ENCODE measurements at regions not wholly inside any gene's neighbourhood (a gene's known extent, or its start where the extent isn't known, plus 50 kb on each side); places are given as distances from the start of the nearest gene placed in this dataset.

DNA sequence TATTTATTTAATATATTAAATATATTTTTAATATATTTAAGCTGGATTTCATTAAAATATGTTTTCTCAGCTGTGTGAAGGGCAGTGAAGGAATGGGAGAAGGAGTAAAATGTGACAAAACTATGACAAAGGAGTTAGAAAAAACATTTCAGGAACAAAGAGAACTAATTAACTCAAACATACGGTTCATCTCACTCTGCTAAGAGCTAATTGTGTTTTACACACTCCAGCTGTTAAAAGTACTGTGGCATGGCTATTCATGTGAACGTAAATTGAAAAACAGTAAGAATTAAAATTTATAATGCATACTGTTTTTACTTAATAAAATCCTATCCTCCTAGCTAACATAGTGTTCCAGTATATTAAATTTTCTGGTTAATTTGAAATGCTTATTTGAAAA is 262.5 kb upstream of the GNAI1 start (continued):
- TF ChIP-seq, protein P1, sequence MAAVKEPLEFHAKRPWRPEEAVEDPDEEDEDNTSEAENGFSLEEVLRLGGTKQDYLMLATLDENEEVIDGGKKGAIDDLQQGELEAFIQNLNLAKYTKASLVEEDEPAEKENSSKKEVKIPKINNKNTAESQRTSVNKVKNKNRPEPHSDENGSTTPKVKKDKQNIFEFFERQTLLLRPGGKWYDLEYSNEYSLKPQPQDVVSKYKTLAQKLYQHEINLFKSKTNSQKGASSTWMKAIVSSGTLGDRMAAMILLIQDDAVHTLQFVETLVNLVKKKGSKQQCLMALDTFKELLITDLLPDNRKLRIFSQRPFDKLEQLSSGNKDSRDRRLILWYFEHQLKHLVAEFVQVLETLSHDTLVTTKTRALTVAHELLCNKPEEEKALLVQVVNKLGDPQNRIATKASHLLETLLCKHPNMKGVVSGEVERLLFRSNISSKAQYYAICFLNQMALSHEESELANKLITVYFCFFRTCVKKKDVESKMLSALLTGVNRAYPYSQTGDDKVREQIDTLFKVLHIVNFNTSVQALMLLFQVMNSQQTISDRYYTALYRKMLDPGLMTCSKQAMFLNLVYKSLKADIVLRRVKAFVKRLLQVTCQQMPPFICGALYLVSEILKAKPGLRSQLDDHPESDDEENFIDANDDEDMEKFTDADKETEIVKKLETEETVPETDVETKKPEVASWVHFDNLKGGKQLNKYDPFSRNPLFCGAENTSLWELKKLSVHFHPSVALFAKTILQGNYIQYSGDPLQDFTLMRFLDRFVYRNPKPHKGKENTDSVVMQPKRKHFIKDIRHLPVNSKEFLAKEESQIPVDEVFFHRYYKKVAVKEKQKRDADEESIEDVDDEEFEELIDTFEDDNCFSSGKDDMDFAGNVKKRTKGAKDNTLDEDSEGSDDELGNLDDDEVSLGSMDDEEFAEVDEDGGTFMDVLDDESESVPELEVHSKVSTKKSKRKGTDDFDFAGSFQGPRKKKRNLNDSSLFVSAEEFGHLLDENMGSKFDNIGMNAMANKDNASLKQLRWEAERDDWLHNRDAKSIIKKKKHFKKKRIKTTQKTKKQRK (IDR thresholded peaks at IDR 0.05; ENCODE audit: low read depth, low read length): no peak

DNA sequence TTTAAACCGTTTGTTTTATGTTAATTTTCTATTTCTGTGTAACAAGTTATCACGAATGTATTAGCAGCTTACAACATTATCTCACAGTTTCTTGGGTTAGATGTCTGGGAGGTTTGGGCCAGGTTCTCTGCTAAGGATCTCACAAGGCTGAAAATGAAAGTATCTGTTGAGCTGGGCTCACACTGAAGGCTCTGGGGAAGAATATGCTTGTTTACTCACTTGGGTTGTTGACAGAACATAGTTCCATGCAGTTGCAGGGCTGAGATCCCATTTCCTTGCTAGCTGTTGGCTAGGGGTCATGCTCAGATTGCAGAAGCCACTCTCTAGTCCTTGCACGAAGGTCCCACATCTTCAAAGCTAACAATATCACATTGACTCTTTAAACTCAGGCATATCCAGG is 266.6 kb upstream of the GNAI1 start:
- POLR2A ChIA-PET: no interaction called here
- no peak overlapping the region for H3K4me3 ChIP-seq
- RAD21 ChIA-PET (ENCODE audit: unreplicated experiment): no interaction called here
- no peak overlapping the region for H3K4me2 ChIP-seq (ENCODE audit: control insufficient read depth, insufficient read depth)
- SMC1A ChIA-PET (ENCODE audit: uncharacterized antibody, unreplicated experiment): no interaction called here
- TF ChIP-seq NRF1 (conservative IDR thresholded peaks at IDR 0.05; ENCODE audit: low read depth, low read length): no peak
- FAIRE-seq (no peak), ATAC-seq (no peak), DNase-seq (ENCODE audit: low read depth, low spot score) (no peak)
- no peaks in the 10 kb centered on the region for H3K9me3 ChIP-seq (replicated peaks; ENCODE audit: control insufficient read depth, insufficient read depth, low read length)
- H3K79me2 ChIP-seq (ENCODE audit: control insufficient read depth, insufficient read depth, low read length): no peaks in the 10 kb centered on the region
- H3K36me3 ChIP-seq (ENCODE audit: control insufficient read depth in 2 of 2, insufficient read depth in 2 of 2, low read length in 1 of 2): no peaks in the 10 kb centered on the region
- CTCF ChIA-PET: no interaction called here
- intact Hi-C loops (cut with micrococcal nuclease; ENCODE audit: unreplicated experiment): no loop called here
- WGBS (ENCODE audit: insufficient coverage, insufficient replicate concordance, low lambda C conversion rate, missing lambda C conversion rate): 9% methylated on average over 3 of the region's 3 CpGs
- H3K9ac ChIP-seq (ENCODE audit: control insufficient read depth, insufficient read depth, low read length): no peak overlapping the region
- in situ Hi-C loops (cut with MboI): no loop called here
- no peak overlapping the region for H3K27ac ChIP-seq (ENCODE audit: control insufficient read depth, insufficient read depth)
- BruUV-seq (replicated peaks): no TSS peak
- no peaks in the 10 kb centered on the region for H4K20me1 ChIP-seq (ENCODE audit: control insufficient read depth, insufficient read depth)
- H2AFZ ChIP-seq (ENCODE audit: control insufficient read depth, low read depth, low read length): no peak overlapping the region
- no peaks in the 10 kb centered on the region for H3K4me1 ChIP-seq (ENCODE audit: control insufficient read depth, insufficient read depth, low read length)
- H3K27me3 ChIP-seq (replicated peaks in 1 of 2; ENCODE audit: control insufficient read depth in 2 of 2, insufficient read depth in 2 of 2, low read length in 1 of 2): no peaks in the 10 kb centered on the region
